ENCODE measurements at regions not wholly inside any gene's neighbourhood (a gene's known extent, or its start where the extent isn't known, plus 50 kb on each side); places are given as distances from the start of the nearest gene placed in this dataset.
"Not testable (repeated sequence)": the region's sequence is repeated elsewhere in the genome, so short reads cannot be mapped to it uniquely, and the experiment has no call there.

GRCh38 chr7:115260381-115260780, 338.5 kb downstream of the MDFIC start:
- peak; percentile 24 for DNase-seq

GRCh38 chr7:115252461-115252860, 330.6 kb downstream of the MDFIC start:
- no peak for DNase-seq

GRCh38 chr7:115249080-115249479, 327.2 kb downstream of the MDFIC start:
- DNase-seq = peak; percentile 28

GRCh38 chr7:115241151-115241550, 319.3 kb downstream of the MDFIC start:
- no peak for DNase-seq

- no peak for DNase-seq
Measured at GRCh38 chr7:115240242-115240641, 318.3 kb downstream of the MDFIC start.

- DNase-seq = no peak
Measured at GRCh38 chr7:115235075-115235474, 313.2 kb downstream of the MDFIC start.

GRCh38 chr7:115233809-115234208, 311.9 kb downstream of the MDFIC start:
- no peak for DNase-seq

GRCh38 chr7:115232041-115232440, 310.1 kb downstream of the MDFIC start:
- no peak for DNase-seq

- DNase-seq = peak; percentile 92
Measured at GRCh38 chr7:115230882-115231571, 309.1 kb downstream of the MDFIC start.

GRCh38 chr7:115229401-115230105, 307.7 kb downstream of the MDFIC start:
- DNase-seq = no peak

- no peak for DNase-seq
Measured at GRCh38 chr7:115227473-115228235, 305.8 kb downstream of the MDFIC start.

- DNase-seq = no peak
Measured at GRCh38 chr7:115226410-115226809, 304.5 kb downstream of the MDFIC start.

- no peak for DNase-seq
Measured at GRCh38 chr7:115224922-115225321, 303.0 kb downstream of the MDFIC start.

GRCh38 chr7:115223959-115224358, 302.1 kb downstream of the MDFIC start:
- no peak for DNase-seq

- DNase-seq = peak; percentile 74
Measured at GRCh38 chr7:115221456-115221855, 299.6 kb downstream of the MDFIC start.

- DNase-seq = no peak
Measured at GRCh38 chr7:115218076-115218475, 296.2 kb downstream of the MDFIC start.

GRCh38 chr7:115217373-115217772, 295.5 kb downstream of the MDFIC start:
- no peak for DNase-seq

GRCh38 chr7:115216652-115217051, 294.8 kb downstream of the MDFIC start:
- DNase-seq = peak; percentile 42

- no peak for DNase-seq
Measured at GRCh38 chr7:115211171-115211570, 289.3 kb downstream of the MDFIC start.

- DNase-seq = no peak
Measured at GRCh38 chr7:115210552-115210951, 288.7 kb downstream of the MDFIC start.

GRCh38 chr7:115208710-115209560, 287.0 kb downstream of the MDFIC start:
- no peak for DNase-seq

- not testable (repeated sequence) for DNase-seq
Measured at GRCh38 chr7:115206374-115206773, 284.5 kb downstream of the MDFIC start.

GRCh38 chr7:115198143-115198542, 276.2 kb downstream of the MDFIC start:
- DNase-seq = peak; percentile 44

All from fibroblast of skin of abdomen (primary cell).